ENCODE measurements at regions not wholly inside any gene's neighbourhood (a gene's known extent, or its start where the extent isn't known, plus 50 kb on each side); places are given as distances from the start of the nearest gene placed in this dataset.

DNA sequence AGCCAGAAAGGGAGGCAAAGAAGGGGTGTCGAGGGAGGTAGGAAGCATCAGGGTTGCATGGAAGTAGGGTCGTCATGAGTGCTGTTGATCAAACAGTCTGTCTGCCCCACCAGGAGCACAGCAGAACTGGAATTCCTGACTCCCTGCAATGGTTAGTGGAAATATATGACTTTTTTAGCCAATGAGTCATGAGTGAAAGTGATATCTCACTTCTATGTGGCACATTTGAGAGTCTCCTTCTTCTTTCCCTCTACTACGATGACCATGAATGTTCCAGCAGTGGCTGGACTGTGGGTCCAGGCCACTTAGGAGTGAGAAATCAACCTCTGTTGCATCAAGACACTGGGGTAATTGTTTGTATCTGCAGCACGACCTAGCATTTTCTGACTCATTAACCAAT lies 199.5 kb downstream of the TTC32 start:
- Histone ChIP-seq H3K27ac (ENCODE audit: low read length) (no peak overlapping the region), H3F3A (ENCODE audit: low read length, unreplicated experiment) (no peaks in the 10 kb centered on the region), H3K4me3 (ENCODE audit: low read length) (no peak overlapping the region), H4K20me1 (ENCODE audit: low read length) (no peaks in the 10 kb centered on the region), H3K9me3 (ENCODE audit: low read length) (no peaks in the 10 kb centered on the region), H3K36me3 (ENCODE audit: low read depth, low read length) (no peaks in the 10 kb centered on the region), H3K4me2 (ENCODE audit: low read length) (no peak overlapping the region), H3K4me1 (ENCODE audit: insufficient read depth, low read length) (no peaks in the 10 kb centered on the region; the same call in 1 of the 2 replicates), H3K27me3 (ENCODE audit: low read length) (no peaks in the 10 kb centered on the region), H3K9ac (ENCODE audit: low read length) (no peak overlapping the region), H3K79me2 (ENCODE audit: low read length) (no peaks in the 10 kb centered on the region), H2AFZ (ENCODE audit: low read length) (no peak overlapping the region), H3K9me2 (replicated peaks; ENCODE audit: low read length) (no peaks in the 10 kb centered on the region; the same call in 1 of the 2 replicates)
- CTCF ChIA-PET, result no interaction called here
- POLR2A ChIA-PET (ENCODE audit: unreplicated experiment), result no interaction called here
- intact Hi-C loops (cut with micrococcal nuclease), result no loop called here
- TF ChIP-seq EZH2phosphoT487 (IDR thresholded peaks at IDR 0.05; ENCODE audit: borderline replicate concordance, low read length) (no peak), EZH2 (IDR thresholded peaks at IDR 0.05; ENCODE audit: low read length, unreplicated experiment) (no peak)
- TF ChIP-seq, protein P1, sequence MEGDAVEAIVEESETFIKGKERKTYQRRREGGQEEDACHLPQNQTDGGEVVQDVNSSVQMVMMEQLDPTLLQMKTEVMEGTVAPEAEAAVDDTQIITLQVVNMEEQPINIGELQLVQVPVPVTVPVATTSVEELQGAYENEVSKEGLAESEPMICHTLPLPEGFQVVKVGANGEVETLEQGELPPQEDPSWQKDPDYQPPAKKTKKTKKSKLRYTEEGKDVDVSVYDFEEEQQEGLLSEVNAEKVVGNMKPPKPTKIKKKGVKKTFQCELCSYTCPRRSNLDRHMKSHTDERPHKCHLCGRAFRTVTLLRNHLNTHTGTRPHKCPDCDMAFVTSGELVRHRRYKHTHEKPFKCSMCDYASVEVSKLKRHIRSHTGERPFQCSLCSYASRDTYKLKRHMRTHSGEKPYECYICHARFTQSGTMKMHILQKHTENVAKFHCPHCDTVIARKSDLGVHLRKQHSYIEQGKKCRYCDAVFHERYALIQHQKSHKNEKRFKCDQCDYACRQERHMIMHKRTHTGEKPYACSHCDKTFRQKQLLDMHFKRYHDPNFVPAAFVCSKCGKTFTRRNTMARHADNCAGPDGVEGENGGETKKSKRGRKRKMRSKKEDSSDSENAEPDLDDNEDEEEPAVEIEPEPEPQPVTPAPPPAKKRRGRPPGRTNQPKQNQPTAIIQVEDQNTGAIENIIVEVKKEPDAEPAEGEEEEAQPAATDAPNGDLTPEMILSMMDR (conservative IDR thresholded peaks at IDR 0.05; ENCODE audit: low read depth, low read length), result no peak
- no peak for ATAC-seq
- BruUV-seq (replicated peaks), result no TSS peak
- no peak for DNase-seq

- no peaks in the 10 kb centered on the region for H3F3A ChIP-seq (ENCODE audit: low read length, unreplicated experiment)
- H3K4me2 ChIP-seq (ENCODE audit: low read length), result no peak overlapping the region
- ATAC-seq (no peak), DNase-seq (no peak)
- no peaks in the 10 kb centered on the region for H3K9me3 ChIP-seq (ENCODE audit: low read length)
- H3K79me2 ChIP-seq (ENCODE audit: low read length), result no peaks in the 10 kb centered on the region
- H3K27ac ChIP-seq (ENCODE audit: low read length), result no peak overlapping the region
- ChIA-PET POLR2A (ENCODE audit: unreplicated experiment) (no interaction called here), CTCF (no interaction called here)
- H3K9me2 ChIP-seq (replicated peaks; ENCODE audit: low read length), result no peaks in the 10 kb centered on the region; the same call in 1 of the 2 replicates
- H2AFZ ChIP-seq (ENCODE audit: low read length), result no peak overlapping the region
- H3K27me3 ChIP-seq (ENCODE audit: low read length), result no peaks in the 10 kb centered on the region
- TF ChIP-seq EZH2phosphoT487 (IDR thresholded peaks at IDR 0.05; ENCODE audit: borderline replicate concordance, low read length) (no peak), EZH2 (IDR thresholded peaks at IDR 0.05; ENCODE audit: low read length, unreplicated experiment) (no peak)
- TF ChIP-seq, protein P1 (conservative IDR thresholded peaks at IDR 0.05; ENCODE audit: low read depth, low read length), result no peak
- no peak overlapping the region for H3K4me3 ChIP-seq (ENCODE audit: low read length)
- no peak overlapping the region for H3K9ac ChIP-seq (ENCODE audit: low read length)
- no TSS peak for BruUV-seq (replicated peaks)
- H3K4me1 ChIP-seq (ENCODE audit: insufficient read depth, low read length), result no peaks in the 10 kb centered on the region
- no peaks in the 10 kb centered on the region for H4K20me1 ChIP-seq (ENCODE audit: low read length)
- no peaks in the 10 kb centered on the region for H3K36me3 ChIP-seq (ENCODE audit: low read depth, low read length)
- intact Hi-C loops (cut with micrococcal nuclease), result no loop called here
These were observed 200.8 kb downstream of the TTC32 start for GRCh38 chr2:19700861-19701585.

DNA sequence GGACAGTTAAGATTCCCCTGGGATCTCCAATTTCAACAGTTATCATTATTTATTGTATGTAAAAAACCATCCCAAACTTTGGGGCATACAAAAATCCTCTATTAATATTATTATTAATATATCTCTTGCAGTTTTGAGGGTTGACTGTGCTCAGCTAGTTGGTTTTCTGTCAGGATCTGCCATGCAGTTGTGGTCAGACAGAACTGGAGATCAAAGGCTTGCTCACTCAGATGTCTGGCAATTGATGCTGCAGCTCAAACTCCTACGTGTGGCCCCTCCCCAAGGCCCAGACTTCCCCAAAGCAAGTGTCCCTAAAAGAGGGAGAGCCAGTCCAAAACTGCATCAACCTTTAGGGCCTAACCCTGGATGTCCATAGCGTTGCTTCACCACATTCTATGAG lies 204.7 kb downstream of the TTC32 start:
- Histone ChIP-seq H4K20me1 (ENCODE audit: low read length) (no peaks in the 10 kb centered on the region), H3K4me2 (ENCODE audit: low read length) (no peak overlapping the region), H3K27ac (ENCODE audit: low read length) (no peak overlapping the region), H3K4me1 (ENCODE audit: insufficient read depth, low read length) (no peaks in the 10 kb centered on the region), H3F3A (ENCODE audit: low read length, unreplicated experiment) (no peaks in the 10 kb centered on the region), H3K79me2 (ENCODE audit: low read length) (no peaks in the 10 kb centered on the region), H3K27me3 (ENCODE audit: low read length) (no peaks in the 10 kb centered on the region), H3K4me3 (ENCODE audit: low read length) (no peak overlapping the region), H3K9me3 (ENCODE audit: low read length) (no peaks in the 10 kb centered on the region), H3K36me3 (ENCODE audit: low read depth, low read length) (no peaks in the 10 kb centered on the region), H3K9ac (ENCODE audit: low read length) (no peak overlapping the region), H3K9me2 (replicated peaks; ENCODE audit: low read length) (no peaks in the 10 kb centered on the region), H2AFZ (ENCODE audit: low read length) (no peak overlapping the region)
- no TSS peak for BruUV-seq (replicated peaks)
- intact Hi-C loops (cut with micrococcal nuclease), result no loop called here
- ChIA-PET POLR2A (ENCODE audit: unreplicated experiment) (no interaction called here), CTCF (no interaction called here)
- no peak for DNase-seq
- ATAC-seq, result no peak
- no peak for TF ChIP-seq EZH2 (IDR thresholded peaks at IDR 0.05; ENCODE audit: low read length, unreplicated experiment)
- TF ChIP-seq, protein P1 (conservative IDR thresholded peaks at IDR 0.05; ENCODE audit: low read depth, low read length), result no peak
- TF ChIP-seq EZH2phosphoT487 (IDR thresholded peaks at IDR 0.05; ENCODE audit: borderline replicate concordance, low read length), result no peak

All from PC-3 (cell line).